ENCODE measurements at regions not wholly inside any gene's neighbourhood (a gene's known extent, or its start where the extent isn't known, plus 50 kb on each side); places are given as distances from the start of the nearest gene placed in this dataset.

DNA sequence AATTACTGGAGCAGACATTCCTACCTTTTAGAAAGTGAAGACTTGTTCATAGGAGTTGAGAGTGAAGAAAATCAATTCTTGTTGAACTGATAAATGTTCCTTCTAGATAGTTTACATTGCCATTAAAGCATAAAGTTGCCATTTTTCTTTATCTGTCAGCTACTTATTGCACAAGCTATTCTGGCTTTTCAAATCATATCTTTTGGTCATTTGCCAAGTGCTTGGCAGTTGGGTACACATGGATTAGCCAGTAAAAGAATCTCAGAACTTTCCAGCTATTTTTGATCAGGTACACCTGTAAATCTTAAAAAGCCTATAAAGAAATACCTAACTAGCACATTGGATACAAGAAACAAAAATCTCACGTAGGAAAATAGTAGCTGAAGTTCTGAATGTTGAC lies 56.4 kb upstream of the PNPLA4 start:
- Histone ChIP-seq H3K9me3 (ENCODE audit: control insufficient read depth in 4 of 4, low read length in 3 of 4) (no peaks in the 10 kb centered on the region), H3K9ac (ENCODE audit: low read depth in 1 of 2, low read length in 2 of 2) (no peak overlapping the region), H3K4me1 (ENCODE audit: control insufficient read depth in 4 of 4, insufficient read depth in 4 of 4, low read length in 3 of 4) (peaks cover 2 to 6% (median 4%) of the 10 kb centered on the region in 4 donors), H3K27ac (ENCODE audit: low read depth in 1 of 2, low read length in 2 of 2) (no peak overlapping the region), H3K4me3 (ENCODE audit: low read depth in 1 of 3, low read length in 3 of 3) (no peak overlapping the region), H3K36me3 (ENCODE audit: control insufficient read depth in 4 of 4, insufficient read depth in 3 of 4, low read depth in 1 of 4, low read length in 3 of 4) (no peaks in the 10 kb centered on the region), H3K27me3 (ENCODE audit: control insufficient read depth in 4 of 4, insufficient read depth in 4 of 4, low read length in 3 of 4) (no peaks in the 10 kb centered on the region)
- DNase-seq (ENCODE audit: low spot score), result no peak
- TF ChIP-seq, protein P1, sequence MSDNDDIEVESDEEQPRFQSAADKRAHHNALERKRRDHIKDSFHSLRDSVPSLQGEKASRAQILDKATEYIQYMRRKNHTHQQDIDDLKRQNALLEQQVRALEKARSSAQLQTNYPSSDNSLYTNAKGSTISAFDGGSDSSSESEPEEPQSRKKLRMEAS (IDR thresholded peaks at IDR 0.05), result no peak
- TF ChIP-seq RAD21 (IDR thresholded peaks at IDR 0.05) (no peak), FOXA2 (IDR thresholded peaks at IDR 0.05) (no peak), EGR1 (IDR thresholded peaks at IDR 0.05; ENCODE audit: low read depth in 2 of 2) (no peak), HNF4G (IDR thresholded peaks at IDR 0.05) (no peak), GABPA (IDR thresholded peaks at IDR 0.05 in 1 of 2, conservative IDR thresholded peaks at IDR 0.05 in 1 of 2) (no peak), HNF4A (conservative IDR thresholded peaks at IDR 0.05) (no peak), FOXA1 (IDR thresholded peaks at IDR 0.05) (no peak), YY1 (IDR thresholded peaks at IDR 0.05) (no peak), RXRA (IDR thresholded peaks at IDR 0.05) (no peak), SP1 (IDR thresholded peaks at IDR 0.05) (no peak), JUND (IDR thresholded peaks at IDR 0.05) (no peak), TAF1 (conservative IDR thresholded peaks at IDR 0.05) (no peak), NR2F2 (IDR thresholded peaks at IDR 0.05) (no peak)
- TF ChIP-seq, protein P2, sequence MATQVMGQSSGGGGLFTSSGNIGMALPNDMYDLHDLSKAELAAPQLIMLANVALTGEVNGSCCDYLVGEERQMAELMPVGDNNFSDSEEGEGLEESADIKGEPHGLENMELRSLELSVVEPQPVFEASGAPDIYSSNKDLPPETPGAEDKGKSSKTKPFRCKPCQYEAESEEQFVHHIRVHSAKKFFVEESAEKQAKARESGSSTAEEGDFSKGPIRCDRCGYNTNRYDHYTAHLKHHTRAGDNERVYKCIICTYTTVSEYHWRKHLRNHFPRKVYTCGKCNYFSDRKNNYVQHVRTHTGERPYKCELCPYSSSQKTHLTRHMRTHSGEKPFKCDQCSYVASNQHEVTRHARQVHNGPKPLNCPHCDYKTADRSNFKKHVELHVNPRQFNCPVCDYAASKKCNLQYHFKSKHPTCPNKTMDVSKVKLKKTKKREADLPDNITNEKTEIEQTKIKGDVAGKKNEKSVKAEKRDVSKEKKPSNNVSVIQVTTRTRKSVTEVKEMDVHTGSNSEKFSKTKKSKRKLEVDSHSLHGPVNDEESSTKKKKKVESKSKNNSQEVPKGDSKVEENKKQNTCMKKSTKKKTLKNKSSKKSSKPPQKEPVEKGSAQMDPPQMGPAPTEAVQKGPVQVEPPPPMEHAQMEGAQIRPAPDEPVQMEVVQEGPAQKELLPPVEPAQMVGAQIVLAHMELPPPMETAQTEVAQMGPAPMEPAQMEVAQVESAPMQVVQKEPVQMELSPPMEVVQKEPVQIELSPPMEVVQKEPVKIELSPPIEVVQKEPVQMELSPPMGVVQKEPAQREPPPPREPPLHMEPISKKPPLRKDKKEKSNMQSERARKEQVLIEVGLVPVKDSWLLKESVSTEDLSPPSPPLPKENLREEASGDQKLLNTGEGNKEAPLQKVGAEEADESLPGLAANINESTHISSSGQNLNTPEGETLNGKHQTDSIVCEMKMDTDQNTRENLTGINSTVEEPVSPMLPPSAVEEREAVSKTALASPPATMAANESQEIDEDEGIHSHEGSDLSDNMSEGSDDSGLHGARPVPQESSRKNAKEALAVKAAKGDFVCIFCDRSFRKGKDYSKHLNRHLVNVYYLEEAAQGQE (IDR thresholded peaks at IDR 0.05), result no peak
- TF ChIP-seq, protein P3, sequence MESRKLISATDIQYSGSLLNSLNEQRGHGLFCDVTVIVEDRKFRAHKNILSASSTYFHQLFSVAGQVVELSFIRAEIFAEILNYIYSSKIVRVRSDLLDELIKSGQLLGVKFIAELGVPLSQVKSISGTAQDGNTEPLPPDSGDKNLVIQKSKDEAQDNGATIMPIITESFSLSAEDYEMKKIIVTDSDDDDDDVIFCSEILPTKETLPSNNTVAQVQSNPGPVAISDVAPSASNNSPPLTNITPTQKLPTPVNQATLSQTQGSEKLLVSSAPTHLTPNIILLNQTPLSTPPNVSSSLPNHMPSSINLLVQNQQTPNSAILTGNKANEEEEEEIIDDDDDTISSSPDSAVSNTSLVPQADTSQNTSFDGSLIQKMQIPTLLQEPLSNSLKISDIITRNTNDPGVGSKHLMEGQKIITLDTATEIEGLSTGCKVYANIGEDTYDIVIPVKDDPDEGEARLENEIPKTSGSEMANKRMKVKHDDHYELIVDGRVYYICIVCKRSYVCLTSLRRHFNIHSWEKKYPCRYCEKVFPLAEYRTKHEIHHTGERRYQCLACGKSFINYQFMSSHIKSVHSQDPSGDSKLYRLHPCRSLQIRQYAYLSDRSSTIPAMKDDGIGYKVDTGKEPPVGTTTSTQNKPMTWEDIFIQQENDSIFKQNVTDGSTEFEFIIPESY (IDR thresholded peaks at IDR 0.05), result no peak
- TF ChIP-seq, protein P4, sequence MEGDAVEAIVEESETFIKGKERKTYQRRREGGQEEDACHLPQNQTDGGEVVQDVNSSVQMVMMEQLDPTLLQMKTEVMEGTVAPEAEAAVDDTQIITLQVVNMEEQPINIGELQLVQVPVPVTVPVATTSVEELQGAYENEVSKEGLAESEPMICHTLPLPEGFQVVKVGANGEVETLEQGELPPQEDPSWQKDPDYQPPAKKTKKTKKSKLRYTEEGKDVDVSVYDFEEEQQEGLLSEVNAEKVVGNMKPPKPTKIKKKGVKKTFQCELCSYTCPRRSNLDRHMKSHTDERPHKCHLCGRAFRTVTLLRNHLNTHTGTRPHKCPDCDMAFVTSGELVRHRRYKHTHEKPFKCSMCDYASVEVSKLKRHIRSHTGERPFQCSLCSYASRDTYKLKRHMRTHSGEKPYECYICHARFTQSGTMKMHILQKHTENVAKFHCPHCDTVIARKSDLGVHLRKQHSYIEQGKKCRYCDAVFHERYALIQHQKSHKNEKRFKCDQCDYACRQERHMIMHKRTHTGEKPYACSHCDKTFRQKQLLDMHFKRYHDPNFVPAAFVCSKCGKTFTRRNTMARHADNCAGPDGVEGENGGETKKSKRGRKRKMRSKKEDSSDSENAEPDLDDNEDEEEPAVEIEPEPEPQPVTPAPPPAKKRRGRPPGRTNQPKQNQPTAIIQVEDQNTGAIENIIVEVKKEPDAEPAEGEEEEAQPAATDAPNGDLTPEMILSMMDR (IDR thresholded peaks at IDR 0.05; ENCODE audit: low read depth, low read length, missing input control), result no peak
- TF ChIP-seq, protein P5, sequence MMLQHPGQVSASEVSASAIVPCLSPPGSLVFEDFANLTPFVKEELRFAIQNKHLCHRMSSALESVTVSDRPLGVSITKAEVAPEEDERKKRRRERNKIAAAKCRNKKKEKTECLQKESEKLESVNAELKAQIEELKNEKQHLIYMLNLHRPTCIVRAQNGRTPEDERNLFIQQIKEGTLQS (IDR thresholded peaks at IDR 0.05), result no peak
- 35% methylated on average over 1 of the region's 1 CpG for WGBS

Measured in liver (tissue), 8 donors.